HG02759 (cell line): ENCODE measurements at regions not wholly inside any gene's neighbourhood (a gene's known extent, or its start where the extent isn't known, plus 50 kb on each side); places are given as distances from the start of the nearest gene placed in this dataset.
"Not testable (repeated sequence)": the region's sequence is repeated elsewhere in the genome, so short reads cannot be mapped to it uniquely, and the experiment has no call there.

Experiments
- ATAC-seq: cut with Tn5 transposase; IDR thresholded peaks from one replicate; pipeline ENCODE4 v1.9.1; 2021; ENCODE audit warnings: mild to moderate bottlenecking, moderate library complexity; ENCODE audit not compliant: unreplicated experiment

GRCh38 chr6:23533944-23534343 lies 592.1 kb upstream of the NRSN1 start:
- ATAC-seq, result no peak

DNA sequence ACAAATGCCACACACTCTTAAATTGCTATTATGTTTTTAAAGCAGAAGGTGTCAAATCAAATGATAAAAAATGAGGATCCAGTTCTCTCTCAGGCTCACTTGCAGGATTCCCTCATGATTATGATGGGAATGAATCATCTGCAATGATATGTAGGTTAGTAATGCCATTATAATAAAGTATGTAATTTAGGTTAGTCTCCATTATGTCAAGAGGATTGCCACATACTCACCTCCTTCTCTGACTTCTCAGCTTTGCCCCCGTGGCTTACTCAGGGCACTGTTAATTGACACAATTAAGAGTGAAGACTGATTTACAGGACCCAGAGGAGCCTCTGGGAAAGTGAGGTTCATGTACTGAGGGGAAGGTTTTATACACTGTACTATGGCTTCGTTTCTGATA lies 591.7 kb upstream of the NRSN1 start:
- ATAC-seq, result no peak

DNA sequence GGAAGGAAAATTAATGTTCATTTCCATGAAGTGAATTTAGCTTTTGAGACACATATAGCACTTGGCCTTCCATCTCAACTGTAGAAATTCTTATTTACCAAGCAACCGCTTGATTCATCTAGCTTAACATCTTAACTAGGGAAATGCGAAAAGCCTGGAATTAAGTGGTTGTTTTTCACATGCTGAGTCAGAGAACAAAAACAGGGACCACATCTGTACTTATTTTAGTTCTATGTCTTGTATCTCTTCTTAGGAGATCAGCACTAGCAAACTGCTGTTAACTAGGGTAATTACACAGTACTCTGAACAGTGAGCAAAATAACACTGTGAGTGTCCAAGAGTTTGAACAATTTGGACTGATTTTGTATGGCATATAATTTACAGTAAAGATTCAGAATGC lies 590.9 kb upstream of the NRSN1 start:
- ATAC-seq, result no peak

- no peak for ATAC-seq
Observed at GRCh38 chr6:23537828-23538227, 588.2 kb upstream of the NRSN1 start.

DNA sequence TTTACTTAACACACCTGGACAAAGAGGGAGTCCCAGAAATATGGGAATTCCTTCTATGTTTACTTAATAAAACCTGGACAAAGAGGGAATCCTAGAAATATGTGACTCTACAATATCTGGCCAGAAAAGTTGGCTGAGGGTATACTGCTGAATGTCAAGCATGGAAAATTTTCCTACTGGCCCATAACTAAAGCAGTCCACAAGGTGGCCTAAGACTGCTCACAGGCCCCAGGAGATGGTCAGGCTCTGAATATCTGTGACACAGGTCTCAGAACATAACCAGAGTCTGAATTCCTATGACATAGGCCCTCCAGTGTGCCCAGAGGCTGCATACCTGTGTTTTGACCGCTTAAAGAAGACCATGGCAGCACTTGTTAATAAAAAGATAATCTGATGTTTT lies 578.2 kb upstream of the NRSN1 start:
- no peak for ATAC-seq

GRCh38 chr6:23554953-23555352 lies 571.1 kb upstream of the NRSN1 start:
- ATAC-seq, result not testable (repeated sequence)

- no peak for ATAC-seq
Observed at GRCh38 chr6:23559587-23560343, 566.2 kb upstream of the NRSN1 start.

GRCh38 chr6:23561732-23562131 lies 564.3 kb upstream of the NRSN1 start:
- no peak for ATAC-seq

DNA sequence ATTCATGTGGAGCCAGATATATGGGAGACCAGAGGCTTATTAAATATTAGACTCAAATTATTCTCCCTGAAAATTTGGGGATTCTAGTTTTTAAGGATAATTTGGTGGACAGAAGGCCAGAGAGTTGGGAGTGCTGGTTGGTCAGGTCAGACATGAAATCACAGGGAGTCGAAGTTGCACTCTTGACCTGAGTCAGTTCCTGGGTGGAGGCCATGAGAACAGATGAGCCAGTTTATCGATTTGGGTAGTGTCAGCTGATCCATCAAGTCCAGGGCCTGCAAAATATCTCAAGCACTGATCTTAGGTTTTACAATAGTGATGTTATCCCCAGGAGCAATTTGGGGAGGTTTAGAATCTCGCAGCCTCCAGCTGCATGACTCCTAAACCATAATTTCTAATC lies 563.5 kb upstream of the NRSN1 start:
- ATAC-seq, result no peak

- no peak for ATAC-seq
Observed at GRCh38 chr6:23563323-23563722, 562.7 kb upstream of the NRSN1 start.

- no peak for ATAC-seq
Observed at GRCh38 chr6:23566418-23566817, 559.6 kb upstream of the NRSN1 start.

DNA sequence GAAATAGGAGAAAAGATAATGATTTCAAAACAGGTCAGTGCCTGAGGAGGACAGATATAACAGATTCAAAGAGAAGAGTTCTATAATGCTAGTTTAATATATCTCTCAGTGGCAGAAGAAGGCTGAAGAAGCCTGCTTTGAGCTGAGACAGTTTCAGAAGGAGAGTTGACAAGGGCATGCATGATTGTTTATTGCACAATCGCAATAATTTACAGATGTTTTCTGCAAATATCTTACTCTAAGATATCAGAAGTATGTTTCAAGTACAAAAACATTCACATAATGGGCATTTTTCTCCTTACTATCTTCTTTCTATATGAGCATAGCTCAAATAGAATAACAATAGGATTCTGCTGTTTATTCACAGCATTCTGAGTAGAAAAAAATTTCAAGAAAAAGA lies 557.7 kb upstream of the NRSN1 start:
- no peak for ATAC-seq

DNA sequence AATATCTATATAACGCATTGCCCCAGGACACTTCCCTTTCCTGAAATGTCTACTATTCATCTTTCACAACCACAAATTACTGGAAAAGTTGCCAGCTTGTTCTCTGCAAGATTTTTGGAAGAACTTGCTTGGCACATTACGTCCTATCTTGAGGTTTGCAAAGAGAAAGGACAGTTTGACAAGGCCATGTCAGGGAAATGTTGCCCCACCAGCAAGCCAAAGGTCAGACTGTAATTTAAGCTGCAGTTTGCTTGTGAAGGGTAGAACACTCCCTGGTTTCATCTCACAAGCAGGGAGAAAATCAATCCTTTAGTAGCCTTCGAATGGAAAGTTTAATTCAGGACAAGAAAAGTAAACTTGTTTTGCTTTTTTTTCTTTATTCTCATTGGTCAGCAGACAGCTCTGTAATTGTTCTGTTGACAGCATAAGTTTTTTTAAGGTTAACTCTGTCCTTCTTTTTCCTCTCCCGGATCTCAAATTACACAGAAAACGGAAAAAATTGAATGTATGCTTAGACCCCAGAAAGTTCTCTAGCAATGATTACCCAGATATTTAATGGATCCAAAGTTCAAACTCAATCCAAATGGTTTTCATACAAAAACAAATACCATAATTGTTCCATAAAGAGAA lies 541.8 kb upstream of the NRSN1 start:
- no peak for ATAC-seq

- no peak for ATAC-seq
Observed at GRCh38 chr6:23587582-23587981, 538.4 kb upstream of the NRSN1 start.

DNA sequence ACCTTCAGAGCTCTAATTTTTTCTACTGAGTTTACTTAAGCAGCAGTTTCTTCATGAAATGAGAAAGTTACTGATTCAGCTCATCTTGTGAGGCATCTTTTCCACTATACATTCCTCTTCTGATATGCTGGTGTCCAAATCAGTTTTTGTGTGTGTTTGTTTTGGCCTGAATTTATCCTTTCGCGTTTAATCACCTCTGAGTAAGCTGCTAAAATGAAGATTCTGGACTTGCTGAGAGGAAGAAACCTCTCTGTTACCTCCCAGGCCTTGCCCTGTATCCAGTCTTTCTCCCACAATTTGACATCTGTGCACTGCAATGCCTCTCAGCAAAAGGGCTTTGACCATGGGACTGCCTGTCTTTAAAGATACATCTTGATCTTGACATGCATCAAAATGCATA lies 536.2 kb upstream of the NRSN1 start:
- ATAC-seq, result no peak

DNA sequence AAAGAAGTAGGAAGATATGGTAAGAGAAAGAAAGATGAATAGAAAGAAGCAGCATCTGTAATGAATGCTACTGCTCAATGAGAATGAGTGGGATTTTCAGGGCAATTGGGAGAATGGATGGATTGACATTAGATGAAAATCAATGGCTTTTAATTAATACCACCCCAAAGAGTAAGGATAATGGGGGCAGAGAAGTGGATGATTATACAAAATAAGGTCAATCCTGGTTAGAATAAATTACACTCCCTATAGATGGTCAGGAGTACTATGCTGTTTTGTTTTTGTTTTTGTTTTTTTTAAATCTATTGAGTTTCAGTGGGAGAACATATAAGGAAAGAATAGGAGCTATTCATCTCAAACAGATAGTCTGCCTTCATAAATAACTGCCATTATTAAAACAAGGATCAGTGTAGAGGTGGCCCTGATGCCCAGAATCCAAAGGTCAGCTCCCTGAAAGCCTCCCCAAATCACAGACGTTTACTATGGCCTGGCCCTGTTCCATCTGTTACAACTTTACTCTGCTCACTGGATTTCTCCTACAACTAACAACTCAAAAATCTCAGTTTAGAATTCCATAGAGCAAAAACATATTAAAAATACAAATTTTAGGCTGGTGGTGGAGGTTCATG lies 535.4 kb upstream of the NRSN1 start:
- no peak for ATAC-seq

DNA sequence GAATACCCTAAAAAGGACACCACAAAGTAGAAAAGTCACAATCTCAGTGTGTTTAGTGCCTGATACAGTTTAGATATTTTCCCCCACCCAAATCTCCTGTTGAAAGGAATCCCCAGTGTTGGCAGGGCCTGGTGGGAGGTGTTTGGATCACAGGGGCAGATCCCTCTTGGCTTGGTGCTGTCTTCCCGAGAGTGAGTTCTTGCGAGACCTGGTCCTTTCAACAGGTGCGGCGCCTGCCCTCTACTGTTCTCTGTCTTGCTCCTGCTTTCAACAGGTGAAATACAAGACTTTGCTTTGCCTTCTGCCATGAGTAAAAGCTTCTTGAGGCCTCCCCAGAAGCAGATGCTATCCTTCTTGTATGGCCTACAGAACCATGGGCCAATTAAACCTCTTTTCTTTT lies 534.3 kb upstream of the NRSN1 start:
- ATAC-seq, result no peak

DNA sequence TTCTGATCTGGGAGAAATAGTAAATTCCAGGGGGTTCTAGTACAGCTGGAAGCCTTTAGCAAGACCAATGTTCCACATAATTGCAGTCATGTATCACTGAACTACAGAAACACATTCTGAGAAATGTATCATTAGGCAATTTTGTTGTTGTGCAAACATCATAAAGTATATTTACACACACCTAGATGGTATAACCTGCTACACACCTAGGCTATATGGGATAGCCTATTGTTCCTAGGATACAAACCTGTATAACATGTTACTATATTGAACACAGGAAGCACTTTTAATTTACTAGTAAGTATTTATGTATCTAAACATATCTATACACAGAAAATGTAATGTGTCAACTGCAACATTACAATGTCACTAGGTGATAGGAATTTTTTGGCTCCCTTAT lies 525.9 kb upstream of the NRSN1 start:
- ATAC-seq, result no peak

GRCh38 chr6:23601811-23602345 lies 524.1 kb upstream of the NRSN1 start:
- ATAC-seq, result no peak

- no peak for ATAC-seq
Observed at GRCh38 chr6:23608931-23609435, 517.0 kb upstream of the NRSN1 start.

DNA sequence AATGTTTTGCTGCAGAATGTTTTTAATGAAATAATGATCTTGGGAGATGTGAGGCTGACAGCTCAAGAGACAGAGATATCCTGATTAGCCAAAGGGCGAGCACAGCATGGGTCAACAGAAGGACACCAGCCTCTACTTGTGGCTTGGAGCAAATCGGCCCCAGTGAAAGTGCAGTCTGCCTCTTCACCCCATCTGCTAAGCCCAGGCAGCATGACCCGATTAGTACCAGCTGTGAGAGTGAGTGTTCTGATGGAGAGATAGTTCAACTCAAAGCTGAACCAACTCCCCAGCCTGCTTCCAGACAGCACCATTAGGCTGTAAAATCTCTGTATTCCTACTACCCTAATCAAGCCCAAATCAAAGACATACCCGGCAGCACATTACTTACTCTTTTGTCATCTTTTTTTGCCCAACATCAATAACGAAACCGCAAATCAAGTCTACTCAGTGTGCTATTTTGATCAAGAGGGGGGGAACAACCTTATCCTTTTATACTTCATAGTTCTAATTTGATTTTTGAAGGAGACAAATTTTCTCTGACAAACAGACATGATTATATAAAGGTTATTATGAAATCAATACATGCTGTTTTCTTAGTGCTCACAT lies 514.1 kb upstream of the NRSN1 start:
- ATAC-seq, result no peak
